ENCODE measurements at regions not wholly inside any gene's neighbourhood (a gene's known extent, or its start where the extent isn't known, plus 50 kb on each side); places are given as distances from the start of the nearest gene placed in this dataset.

GRCh38 chr2:219836647-219837177, 209.3 kb downstream of the SLC4A3 start:
- TF ChIP-seq CTCF (IDR thresholded peaks at IDR 0.05) (peak in 3 of 7 experiments; percentile 11 to 37 (median 12)), POLR2AphosphoS5 (IDR thresholded peaks at IDR 0.05) (no peak), EP300 (IDR thresholded peaks at IDR 0.05) (no peak)
